Fibroblast of lung (primary cell): ENCODE measurements at regions not wholly inside any gene's neighbourhood (a gene's known extent, or its start where the extent isn't known, plus 50 kb on each side); places are given as distances from the start of the nearest gene placed in this dataset.

Experiments
- DNase-seq, 2 donors: peaks; one replicate each; pipeline versions ENCODE4 v3.0.0 to v3.0.0-alpha.2; 2010; ENCODE audit warnings: low read depth in 2 of 2
- H2AFZ ChIP-seq: 2 replicates; pipeline ENCODE4 v1.5.1; 2012; ENCODE audit warnings: low read length, control low read depth, inconsistent platforms
- H3K27ac ChIP-seq: 2 replicates; pipeline ENCODE4 v1.5.1; 2011; ENCODE audit warnings: low read length, control low read depth; ENCODE audit not compliant: insufficient read depth
- H3K27me3 ChIP-seq: 2 replicates; pipeline ENCODE4 v1.5.1; 2011; ENCODE audit warnings: mild to moderate bottlenecking, low read length; ENCODE audit not compliant: control insufficient read depth, insufficient read depth
- H3K36me3 ChIP-seq: 2 replicates; pipeline ENCODE4 v1.5.1; 2011; ENCODE audit warnings: low read length; ENCODE audit not compliant: control insufficient read depth, insufficient read depth
- H3K4me1 ChIP-seq: 2 replicates; pipeline ENCODE4 v1.5.1; 2011; ENCODE audit warnings: low read length; ENCODE audit not compliant: control insufficient read depth, insufficient read depth; ENCODE audit errors: extremely low read depth
- H3K4me2 ChIP-seq: 2 replicates; pipeline ENCODE4 v1.5.1; 2011; ENCODE audit warnings: low read length, control low read depth; ENCODE audit not compliant: insufficient read depth; ENCODE audit errors: extremely low read depth
- H3K4me3 ChIP-seq, 4 experiments: fragments of 200-600 bp in 1 of 4; sonication (generic) in 1 of 4; replicated peaks in 1 of 4; 2 replicates each; pipeline ENCODE4 v1.5.1; 2011 to 2016; ENCODE audit warnings: low read length in 4 of 4, low read depth in 3 of 4, mild to moderate bottlenecking in 3 of 4, control low read depth in 2 of 4, inconsistent platforms in 1 of 4, mixed read lengths in 1 of 4; ENCODE audit not compliant: insufficient read depth in 1 of 4; ENCODE audit errors: control extremely low read depth in 1 of 4
- H3K79me2 ChIP-seq: 2 replicates; pipeline ENCODE4 v1.5.1; 2012; ENCODE audit warnings: mild to moderate bottlenecking, low read length, inconsistent platforms; ENCODE audit not compliant: control insufficient read depth, insufficient read depth
- H3K9ac ChIP-seq: 2 replicates; pipeline ENCODE4 v1.5.1; 2011; ENCODE audit warnings: mild to moderate bottlenecking, low read length, control low read depth; ENCODE audit not compliant: insufficient read depth
- H3K9me3 ChIP-seq: 2 replicates; pipeline ENCODE4 v1.5.1; 2012; ENCODE audit warnings: low read depth, low read length; ENCODE audit not compliant: control insufficient read depth, insufficient read depth
- H4K20me1 ChIP-seq: 2 replicates; pipeline ENCODE4 v1.5.1; 2011; ENCODE audit warnings: low read length; ENCODE audit not compliant: control insufficient read depth, insufficient read depth; ENCODE audit errors: extremely low read depth
- EZH2 ChIP-seq: IDR thresholded peaks from 2 replicates; pipeline ENCODE4 v1.5.1; 2012; ENCODE audit warnings: low read length, control low read depth, mild to moderate bottlenecking; ENCODE audit errors: missing control alignments
- TF ChIP-seq, protein P1 (sequence below), 2 donors: IDR thresholded peaks in 1 of 2; conservative IDR thresholded peaks in 1 of 2; 1 replicate in 1 of 2; 2 replicates in 1 of 2; pipeline ENCODE4 v1.5.1; 2011 to 2012; ENCODE audit warnings: low read length in 2 of 2, control low read depth in 1 of 2, inconsistent platforms in 1 of 2, low read depth in 1 of 2, mild to moderate bottlenecking in 1 of 2

DNA sequence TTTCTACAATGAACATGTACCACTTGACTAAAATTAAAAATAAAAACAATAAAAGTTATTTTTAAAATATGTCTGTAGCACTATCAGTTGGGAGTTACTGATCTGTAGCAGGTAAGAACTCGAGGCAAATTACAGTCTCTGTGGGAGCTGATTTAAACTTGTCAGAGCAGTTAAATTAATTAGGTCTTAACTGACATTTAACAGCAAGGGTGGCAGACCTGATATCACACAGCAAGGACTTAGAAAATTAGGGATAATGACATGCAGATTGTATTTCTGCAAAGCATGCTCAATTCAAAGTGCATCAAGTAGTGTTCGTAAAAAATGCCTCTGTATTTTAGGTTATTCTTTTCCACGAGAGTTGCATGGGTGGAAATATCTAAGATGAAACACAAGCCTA is 208.9 kb downstream of the SPATA18 start:
- DNase-seq, result no peak
- TF ChIP-seq, protein P1, sequence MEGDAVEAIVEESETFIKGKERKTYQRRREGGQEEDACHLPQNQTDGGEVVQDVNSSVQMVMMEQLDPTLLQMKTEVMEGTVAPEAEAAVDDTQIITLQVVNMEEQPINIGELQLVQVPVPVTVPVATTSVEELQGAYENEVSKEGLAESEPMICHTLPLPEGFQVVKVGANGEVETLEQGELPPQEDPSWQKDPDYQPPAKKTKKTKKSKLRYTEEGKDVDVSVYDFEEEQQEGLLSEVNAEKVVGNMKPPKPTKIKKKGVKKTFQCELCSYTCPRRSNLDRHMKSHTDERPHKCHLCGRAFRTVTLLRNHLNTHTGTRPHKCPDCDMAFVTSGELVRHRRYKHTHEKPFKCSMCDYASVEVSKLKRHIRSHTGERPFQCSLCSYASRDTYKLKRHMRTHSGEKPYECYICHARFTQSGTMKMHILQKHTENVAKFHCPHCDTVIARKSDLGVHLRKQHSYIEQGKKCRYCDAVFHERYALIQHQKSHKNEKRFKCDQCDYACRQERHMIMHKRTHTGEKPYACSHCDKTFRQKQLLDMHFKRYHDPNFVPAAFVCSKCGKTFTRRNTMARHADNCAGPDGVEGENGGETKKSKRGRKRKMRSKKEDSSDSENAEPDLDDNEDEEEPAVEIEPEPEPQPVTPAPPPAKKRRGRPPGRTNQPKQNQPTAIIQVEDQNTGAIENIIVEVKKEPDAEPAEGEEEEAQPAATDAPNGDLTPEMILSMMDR (conservative IDR thresholded peaks at IDR 0.05 in 1 of 2, IDR thresholded peaks at IDR 0.05 in 1 of 2; ENCODE audit: low read depth in 1 of 2, low read length in 2 of 2), result no peak
- no peak for TF ChIP-seq EZH2
- Histone ChIP-seq H3K4me3 (no peak overlapping the region), H2AFZ (no peak overlapping the region), H3K4me2 (no peak overlapping the region), H3K27ac (no peak overlapping the region), H3K36me3 (no peaks in the 10 kb centered on the region), H4K20me1 (no peaks in the 10 kb centered on the region), H3K27me3 (no peaks in the 10 kb centered on the region), H3K9me3 (no peaks in the 10 kb centered on the region), H3K9ac (no peak overlapping the region), H3K79me2 (no peaks in the 10 kb centered on the region), H3K4me1 (no peaks in the 10 kb centered on the region)

DNA sequence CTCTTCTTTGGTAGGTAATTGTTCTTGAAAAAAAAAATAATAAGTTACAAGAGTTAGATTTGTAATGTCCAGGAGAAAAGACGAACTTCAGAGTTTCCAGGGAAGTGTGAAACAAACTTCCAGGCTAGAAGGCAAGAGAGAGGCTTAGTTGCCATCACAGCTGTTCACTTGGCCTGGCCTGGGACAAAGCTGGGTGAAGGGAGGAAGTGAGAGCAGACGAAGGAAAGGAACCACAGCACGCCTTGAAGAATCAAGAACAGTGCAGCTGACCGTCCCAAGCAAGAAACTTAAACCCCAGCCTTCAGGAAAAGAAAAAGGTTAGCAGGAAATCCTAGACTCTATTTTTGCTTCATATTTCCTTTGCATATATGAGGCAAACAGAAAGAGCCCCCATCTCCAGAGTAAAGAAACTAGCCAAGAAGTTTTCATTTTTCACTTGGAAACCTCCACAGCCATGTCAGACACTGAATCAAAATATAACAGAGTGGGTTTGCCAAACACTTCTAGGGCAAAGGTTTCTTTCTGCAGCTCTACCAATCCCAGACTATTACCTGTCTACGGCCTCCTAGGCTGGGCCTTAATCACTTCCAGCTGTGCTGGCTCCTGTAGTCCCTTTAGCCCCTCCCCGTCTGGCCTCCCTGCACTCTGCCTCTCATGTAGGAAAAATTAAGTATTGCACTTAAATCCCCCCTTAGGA is 209.6 kb downstream of the SPATA18 start:
- H2AFZ ChIP-seq, result no peak overlapping the region
- H3K9ac ChIP-seq, result no peak overlapping the region
- H3K79me2 ChIP-seq, result no peaks in the 10 kb centered on the region
- no peak for TF ChIP-seq EZH2
- TF ChIP-seq, protein P1 (conservative IDR thresholded peaks at IDR 0.05 in 1 of 2, IDR thresholded peaks at IDR 0.05 in 1 of 2; ENCODE audit: low read depth in 1 of 2, low read length in 2 of 2), result no peak
- no peaks in the 10 kb centered on the region for H3K9me3 ChIP-seq
- H3K4me3 ChIP-seq, result no peak overlapping the region
- no peak overlapping the region for H3K4me2 ChIP-seq
- no peak for DNase-seq
- no peaks in the 10 kb centered on the region for H3K27me3 ChIP-seq
- no peak overlapping the region for H3K27ac ChIP-seq
- no peaks in the 10 kb centered on the region for H3K36me3 ChIP-seq
- no peaks in the 10 kb centered on the region for H3K4me1 ChIP-seq
- no peaks in the 10 kb centered on the region for H4K20me1 ChIP-seq

DNA sequence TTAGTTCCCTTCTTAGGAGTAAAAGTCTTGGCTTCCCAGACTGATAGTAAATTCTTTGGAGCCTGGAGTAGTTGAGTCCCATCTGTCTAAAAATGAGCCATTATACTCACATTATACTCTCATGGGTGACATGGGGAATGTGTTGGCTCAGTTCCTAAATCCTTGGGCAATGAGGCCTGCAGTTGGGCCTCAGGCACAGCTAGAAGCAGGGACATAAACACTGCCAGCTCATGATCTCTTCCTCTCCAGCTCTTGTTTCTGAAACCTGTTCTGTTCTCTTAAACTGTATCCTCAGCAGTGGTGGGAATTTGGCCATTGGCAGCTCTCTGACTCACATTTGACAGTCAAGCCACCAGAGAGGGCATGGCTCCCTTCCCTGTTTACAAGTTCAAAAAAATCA is 212.5 kb downstream of the SPATA18 start:
- Histone ChIP-seq H3K36me3 (no peaks in the 10 kb centered on the region), H3K4me1 (no peaks in the 10 kb centered on the region), H3K79me2 (no peaks in the 10 kb centered on the region), H3K9ac (no peak overlapping the region), H3K4me3 (no peak overlapping the region), H2AFZ (no peak overlapping the region), H3K27ac (no peak overlapping the region), H4K20me1 (no peaks in the 10 kb centered on the region), H3K4me2 (no peak overlapping the region), H3K27me3 (no peaks in the 10 kb centered on the region), H3K9me3 (no peaks in the 10 kb centered on the region)
- DNase-seq, result no peak
- TF ChIP-seq, protein P1 (conservative IDR thresholded peaks at IDR 0.05 in 1 of 2, IDR thresholded peaks at IDR 0.05 in 1 of 2; ENCODE audit: low read depth in 1 of 2, low read length in 2 of 2), result no peak
- no peak for TF ChIP-seq EZH2
